DMS 273 treated with DMSO at 0.1 percent for 48 hours (cell line): ENCODE measurements at regions not wholly inside any gene's neighbourhood (a gene's known extent, or its start where the extent isn't known, plus 50 kb on each side); places are given as distances from the start of the nearest gene placed in this dataset.
A peak's percentile ranks its signal among the peaks of the same experiment; 100 is the strongest.

ENCODE experiments used
- DNase-seq: peaks from one replicate; lab custom pipeline; 2025; lab: John Stamatoyannopoulos, UW

DNA sequence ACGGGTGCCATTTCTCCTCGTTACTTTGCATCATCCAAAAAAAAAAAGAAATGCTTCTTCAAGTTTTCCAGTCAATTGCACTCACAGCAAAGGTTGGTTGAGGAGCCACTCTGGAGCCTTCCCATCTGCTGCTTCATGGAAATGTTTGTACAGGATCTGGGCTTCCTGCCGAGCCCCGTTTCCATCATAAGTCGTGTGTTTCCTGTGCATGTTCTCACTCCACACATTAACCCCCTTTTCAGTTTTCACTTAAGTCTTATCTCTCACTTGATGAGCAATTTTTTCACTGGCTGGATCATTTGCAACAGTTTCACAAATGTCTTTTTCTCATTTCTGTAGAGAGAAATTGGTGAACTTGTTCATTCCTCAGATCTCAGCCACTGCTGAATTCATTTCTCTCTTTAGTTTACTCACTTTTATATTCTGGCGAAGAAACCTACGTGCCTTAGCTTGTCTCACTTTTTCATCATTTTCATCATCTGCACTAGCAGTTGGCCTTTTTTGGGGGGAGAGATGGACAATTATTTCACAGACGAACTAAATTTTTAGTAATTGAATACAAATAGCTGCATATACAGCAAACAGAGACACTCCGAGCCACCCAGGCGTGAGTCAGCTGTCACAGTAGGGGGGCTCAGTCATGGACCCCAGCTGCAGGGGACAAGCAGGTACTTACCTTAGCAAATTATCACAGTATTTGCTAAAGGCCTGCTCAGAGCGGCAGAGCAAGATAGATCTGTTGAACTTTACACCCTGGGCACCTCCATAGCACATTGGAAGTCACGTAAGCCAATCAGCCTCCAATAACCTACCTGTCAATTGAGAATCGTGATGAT is 750.8 kb upstream of the ID2 start:
- peak; percentile 73 for DNase-seq

DNA sequence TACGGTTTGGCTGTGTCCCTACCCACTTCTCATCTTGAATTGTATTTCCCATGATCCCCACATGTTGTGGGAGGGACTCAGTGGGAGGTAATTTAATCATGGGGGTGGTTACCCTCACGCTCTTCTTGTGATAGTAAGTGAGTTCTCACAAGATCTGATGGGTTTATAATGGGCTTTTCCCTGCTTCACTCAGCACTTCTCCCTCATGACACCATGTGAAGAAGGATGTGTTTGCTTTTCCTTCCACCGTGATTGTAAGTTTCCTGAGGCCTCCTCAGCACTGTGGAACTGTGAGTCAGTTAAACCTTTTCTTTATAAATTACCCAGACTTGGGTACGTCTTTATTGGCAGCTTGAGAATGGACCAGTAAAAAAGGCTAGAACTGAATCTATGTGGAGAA is 750.0 kb upstream of the ID2 start:
- DNase-seq: no peak

DNA sequence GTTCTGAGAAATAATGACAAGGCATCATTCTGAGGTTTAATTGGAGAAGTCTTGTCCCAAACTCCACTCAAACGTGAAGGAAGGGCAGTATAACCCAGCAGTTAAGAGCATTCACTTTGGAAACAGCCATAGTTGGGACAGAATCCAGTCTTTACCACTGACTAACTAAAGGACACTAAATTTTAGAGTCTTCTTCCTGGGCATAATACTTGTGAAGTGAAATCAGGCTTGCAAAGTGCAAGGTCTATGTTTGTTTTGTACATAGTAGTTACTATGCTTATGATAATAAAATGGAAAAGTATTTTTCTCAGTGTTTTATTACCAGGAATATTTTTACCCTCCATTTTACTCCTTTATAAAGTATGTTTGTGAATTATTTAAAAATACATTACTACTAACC is 748.2 kb upstream of the ID2 start:
- no peak for DNase-seq

DNA sequence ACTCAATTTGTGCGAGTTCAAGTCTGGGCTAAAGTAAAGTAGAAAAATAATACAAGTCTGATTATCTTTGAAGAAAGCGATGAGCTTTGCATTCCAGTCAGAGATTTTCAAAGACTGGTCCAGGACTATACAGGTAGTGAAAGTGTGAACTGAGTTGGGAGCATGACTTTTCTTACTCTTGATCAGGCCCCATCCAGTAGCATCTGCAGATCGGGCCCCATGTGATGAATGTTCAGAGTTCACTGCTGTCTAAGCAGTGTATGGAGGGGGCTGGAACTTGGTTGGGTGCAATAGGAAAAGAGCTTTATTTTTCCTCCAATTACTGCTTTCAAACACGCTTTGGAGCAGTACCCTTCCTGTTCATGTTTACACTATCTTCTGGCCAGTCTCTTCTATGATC is 747.4 kb upstream of the ID2 start:
- DNase-seq: no peak

DNA sequence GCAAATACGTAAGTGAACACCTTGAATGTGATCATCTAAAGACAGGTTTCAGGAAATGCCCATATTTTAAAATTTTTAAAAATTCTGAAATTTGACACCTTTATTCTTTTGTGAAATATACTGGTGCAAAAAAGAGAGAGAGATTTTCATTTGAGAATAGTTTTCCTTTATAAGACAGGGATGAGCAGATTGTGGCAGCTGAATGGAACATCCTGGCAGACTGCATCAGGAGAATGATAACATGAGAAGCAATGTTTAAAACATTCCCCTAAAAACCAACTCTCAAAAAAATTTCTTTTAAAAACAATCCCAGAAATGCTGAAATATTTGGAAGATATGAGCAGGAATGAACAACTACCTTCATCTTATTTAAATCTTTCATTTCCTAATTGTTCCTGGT is 744.8 kb upstream of the ID2 start:
- no peak for DNase-seq

DNA sequence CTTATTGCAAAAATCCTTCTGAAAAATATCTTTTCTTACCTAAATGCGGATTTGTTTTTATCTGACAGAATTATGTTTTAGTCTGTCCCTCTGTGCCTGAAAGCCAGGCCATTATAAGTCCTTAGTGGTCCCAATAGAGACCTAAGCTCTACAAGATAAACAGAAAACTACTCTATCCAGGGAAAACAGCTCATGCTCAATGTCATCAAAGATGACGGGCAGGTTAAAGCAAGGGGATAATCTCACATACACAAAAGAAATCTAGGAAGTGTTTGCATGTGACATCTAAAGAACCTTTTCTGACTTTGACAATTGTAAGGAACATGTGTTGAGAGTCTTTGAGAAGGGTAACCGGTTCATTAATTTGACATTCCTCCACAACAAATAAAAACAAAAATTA is 741.1 kb upstream of the ID2 start:
- DNase-seq: no peak

DNA sequence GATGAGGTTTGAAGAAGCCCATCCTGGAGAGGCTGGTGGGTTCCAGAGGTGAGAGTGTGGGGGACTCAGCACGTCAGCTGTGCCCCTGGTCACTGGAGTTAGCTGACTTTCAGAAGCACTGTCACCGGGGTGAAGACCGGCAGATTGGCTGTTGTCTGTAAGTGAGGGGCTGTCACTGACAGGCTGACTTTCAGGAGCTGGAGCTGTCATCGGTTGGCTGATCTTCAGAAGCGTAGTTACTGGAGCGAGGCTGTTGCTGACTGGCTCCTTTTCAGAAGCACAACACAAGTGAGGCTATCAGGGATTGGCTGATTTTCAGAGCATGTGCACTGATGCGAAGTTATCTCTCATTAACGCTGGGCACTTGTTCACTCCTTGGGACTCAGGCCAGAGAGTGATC is 738.4 kb upstream of the ID2 start:
- no peak for DNase-seq

DNA sequence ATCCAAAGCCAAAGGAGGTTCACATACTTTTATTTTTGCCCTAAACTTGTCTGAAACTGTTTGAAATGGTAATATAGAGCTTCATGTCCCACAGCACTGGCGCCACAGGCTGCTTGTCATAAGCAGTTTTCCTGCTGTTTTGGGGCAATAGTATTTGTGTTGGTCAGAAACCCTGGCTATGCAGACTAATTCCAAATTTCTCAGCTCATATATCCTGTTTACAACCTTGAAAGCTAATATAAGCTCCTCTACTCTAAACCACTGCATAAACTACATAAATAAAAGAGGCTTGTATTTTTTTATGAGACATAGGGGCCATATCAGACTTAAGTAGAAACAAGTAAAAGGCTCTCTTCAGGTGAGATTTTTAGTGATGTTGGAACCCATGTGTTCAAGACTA is 736.8 kb upstream of the ID2 start:
- no peak for DNase-seq

DNA sequence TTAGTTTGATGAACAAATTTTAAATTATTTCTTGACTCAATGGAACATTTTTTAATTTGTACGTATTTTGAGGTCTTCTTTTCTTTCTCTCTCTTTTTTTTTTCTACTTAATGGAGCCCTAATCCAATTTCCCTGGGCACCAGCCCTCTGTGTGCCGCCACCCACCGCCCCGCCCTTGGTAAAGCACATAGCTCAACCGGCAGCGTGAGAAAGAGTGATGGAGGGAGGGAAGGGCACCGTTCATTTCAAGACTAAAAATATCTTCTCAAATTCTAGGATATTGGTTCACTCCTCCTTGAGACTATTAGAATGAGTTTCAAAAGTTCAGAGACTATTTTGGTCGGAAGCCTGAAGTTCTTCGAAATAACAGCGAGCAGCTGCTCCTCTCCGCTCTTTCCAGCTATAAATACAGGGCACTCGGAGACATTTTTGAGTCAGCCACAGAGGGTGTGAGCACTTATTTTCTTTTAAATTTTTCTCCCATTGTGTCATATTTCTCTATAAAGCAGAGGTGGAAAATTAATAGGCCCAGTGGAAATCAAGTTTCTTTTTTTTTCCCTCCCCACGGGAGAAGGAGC is 731.7 kb upstream of the ID2 start:
- no peak for DNase-seq

DNA sequence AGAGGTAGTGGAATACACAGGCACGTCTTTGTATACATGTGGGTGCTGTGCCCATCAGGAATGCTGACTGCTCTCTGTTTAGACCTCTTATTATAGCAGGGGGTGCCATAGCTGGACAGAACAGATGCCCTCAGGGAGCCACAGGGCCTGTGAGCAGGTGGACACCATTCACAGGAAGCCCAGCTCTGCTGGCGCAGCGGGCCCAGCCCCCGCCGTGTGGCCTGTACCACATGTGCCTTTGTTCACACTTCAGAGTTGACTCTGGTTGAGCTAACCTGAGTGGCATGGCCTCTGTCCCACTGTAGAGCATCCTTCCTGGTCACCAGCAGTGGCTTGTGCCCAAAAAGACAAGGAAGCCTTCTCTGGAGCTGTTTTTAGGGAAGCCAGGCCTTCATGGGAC is 730.9 kb upstream of the ID2 start:
- no peak for DNase-seq

DNA sequence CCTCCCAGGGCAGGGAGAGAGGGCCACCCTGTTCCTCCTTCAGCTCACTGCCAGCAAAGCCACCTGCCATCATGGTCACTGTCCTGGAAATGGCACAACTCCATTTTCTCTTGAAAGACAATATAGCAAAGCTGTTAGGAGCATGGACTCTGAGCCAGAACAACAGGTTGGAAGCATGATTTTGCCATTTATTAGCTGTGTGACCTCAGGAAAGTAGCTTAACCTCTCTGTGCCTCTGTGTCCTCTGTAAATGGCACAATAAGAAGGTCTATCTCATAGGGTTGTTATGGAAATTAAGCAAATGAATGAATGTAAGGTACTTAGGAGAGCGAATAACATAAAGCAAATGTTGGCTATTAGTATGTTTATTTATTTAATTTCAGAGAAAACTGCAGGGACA is 730.4 kb upstream of the ID2 start:
- no peak for DNase-seq

DNA sequence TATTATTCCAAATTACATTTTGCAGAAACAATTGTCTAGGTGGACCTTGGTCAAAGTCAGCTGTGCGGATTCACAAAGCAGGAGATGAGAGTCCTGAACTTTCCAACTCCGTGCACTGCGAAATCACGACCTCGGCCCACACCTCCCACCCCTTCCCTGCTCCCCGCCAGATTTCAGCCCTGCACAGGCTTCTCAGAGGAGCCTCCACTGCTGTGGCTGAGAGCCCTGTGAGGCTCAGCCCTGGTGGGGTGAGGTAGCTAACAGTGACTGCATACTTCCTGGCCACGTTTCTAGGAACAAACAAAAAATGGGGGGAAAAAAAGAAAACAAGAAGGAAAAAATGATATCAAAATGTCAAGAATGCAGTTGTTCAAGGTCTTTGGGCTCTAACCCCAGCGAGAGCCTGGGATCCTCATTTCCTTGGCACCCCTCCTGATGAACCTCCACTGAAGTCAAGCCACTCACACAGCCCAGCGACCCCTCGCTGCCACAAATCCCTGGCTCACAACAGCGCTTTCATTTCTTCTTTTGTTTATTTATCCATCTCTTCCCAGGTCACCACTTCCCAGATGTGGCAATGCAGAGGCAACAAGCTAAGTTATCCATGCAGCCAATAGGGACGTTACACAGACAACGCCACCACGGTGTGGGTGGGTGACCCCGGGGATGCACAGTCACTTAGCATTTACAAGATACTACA is 729.7 kb upstream of the ID2 start:
- no peak for DNase-seq

DNA sequence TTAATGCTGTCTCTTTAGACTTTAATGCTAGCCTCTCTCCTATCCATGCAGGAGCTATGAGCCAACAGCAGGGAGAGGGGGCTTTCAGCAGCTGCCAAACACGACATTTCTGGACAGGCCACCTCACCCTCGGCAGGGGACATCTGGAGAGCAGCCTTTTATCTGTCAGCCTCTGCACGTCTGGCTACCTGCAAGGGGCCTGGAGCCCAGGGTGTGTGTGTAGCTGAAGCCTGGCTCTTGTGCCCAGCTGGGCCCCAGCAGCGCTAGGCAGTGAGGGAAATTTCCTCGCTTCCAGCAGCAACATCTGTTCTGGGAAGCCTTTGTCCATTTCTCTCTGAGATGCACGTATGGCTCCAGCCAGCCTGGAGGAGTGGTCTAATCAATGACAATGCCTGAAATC is 728.7 kb upstream of the ID2 start:
- peak; percentile 19 for DNase-seq

DNA sequence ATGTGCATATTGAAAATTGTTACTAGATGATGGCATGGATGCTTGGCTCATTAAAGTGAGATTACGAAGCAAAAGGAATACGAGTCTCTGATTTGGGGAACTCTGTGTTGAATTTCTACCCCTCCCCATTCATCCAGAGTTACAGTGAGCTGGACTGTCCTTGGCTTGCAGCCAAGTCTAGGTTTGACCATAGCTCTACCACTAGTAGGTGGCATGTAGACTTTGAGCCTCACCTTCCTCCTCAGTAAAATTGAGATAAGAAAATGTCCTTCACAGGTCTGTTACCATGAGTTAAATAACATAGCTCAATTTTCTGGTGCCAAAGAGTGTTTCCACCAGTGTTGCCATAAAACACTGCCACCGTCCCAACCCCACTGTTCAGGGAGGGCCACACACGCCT is 727.6 kb upstream of the ID2 start:
- DNase-seq: no peak

DNA sequence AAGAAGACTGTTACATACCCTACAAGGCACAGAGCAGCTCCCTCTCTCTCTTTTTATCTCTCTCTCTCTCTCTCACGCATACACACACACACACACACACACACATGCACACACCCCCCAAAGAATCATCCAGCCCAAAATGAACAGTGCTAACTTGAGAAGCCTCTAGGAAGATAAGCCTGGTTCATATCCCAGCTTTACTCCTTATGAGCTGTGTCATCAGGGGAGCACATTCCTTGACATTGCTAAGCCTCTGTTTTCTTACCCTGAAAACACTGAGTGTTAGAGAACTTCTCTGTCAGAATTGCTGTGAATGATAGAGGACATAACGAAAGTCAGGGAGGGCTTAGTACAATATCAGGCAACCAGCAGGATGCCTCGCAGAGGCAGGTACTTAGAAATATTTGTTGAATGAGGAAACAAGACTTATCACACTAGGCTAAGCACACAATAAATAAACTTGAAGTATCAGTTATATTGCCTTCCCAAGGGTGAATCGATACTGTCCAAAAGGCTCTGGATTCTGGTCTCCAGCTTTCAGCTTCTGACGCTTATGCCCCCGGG is 725.6 kb upstream of the ID2 start:
- DNase-seq: no peak

DNA sequence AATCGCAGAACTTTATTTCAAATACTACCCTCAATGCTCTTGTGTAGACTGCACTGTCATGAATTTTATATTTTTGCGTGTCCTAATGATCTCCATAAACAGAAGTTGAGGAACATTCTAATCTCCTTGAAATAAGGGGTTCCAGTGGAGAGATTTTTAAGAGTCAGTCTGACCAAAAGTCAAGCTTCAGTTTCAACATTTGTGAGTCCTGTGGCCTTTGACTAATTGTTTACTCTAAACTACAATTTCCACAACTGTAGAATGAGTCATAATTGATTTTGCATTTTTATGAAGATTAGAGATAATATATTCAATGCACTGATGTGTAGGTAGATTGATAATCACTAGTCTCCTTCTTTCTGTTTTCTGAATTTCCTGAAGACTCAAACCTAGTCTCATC is 720.3 kb upstream of the ID2 start:
- DNase-seq: no peak

DNA sequence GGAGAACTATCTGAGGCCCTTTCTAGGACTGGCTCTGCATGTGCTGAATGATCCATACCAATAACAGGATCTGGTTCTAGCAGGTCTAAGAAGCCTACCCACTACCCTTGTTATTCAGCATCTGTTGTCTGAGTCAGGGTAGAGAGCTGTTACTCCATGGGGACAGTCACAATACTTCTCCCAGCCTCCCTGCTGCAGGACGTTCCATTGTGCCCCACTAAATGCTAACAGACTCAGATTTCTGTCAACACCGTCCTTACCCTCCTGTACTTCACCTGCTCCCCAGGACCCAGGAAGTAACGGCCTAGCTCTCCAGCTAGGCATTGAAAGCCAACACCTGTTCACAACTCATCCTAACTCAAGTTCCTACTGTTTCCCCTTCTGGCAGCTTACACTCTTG is 719.7 kb upstream of the ID2 start:
- DNase-seq: no peak

DNA sequence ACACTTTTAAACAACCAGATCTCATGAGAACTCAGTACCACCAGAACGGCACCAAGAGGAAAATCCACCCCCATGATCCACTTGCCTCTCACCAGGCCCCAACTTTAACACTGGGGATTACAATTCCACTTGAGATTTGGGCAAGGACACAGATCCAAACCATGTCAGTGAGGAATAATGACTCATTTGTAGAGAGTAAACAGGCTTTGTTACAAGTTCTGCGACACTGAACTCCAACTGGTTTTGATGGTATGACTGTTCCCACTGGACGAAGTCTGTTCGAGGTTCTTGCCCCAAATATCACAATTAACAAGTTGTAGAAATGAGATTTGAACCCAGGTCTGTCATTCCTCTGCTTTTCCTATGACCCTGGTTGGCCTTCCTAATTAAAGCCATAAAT is 718.1 kb upstream of the ID2 start:
- no peak for DNase-seq

DNA sequence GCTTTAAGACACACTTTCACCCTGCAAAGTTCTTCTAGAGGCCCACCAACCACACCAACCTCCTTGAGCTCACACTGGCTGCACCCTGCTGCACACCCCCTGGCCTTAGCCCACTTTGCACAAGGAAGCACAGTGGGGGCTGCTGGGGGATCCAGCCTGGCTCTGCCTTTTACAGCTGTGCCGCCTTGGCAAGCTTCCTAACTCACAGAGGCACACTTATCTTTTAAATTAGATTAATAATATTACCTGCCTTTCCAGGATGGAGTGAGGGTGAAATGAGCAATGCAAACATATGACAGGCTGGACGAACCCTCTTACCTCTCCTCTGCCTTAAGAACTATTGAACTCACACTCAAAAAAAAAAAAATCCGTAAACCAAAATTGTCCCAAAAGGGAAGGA is 715.8 kb upstream of the ID2 start:
- no peak for DNase-seq

DNA sequence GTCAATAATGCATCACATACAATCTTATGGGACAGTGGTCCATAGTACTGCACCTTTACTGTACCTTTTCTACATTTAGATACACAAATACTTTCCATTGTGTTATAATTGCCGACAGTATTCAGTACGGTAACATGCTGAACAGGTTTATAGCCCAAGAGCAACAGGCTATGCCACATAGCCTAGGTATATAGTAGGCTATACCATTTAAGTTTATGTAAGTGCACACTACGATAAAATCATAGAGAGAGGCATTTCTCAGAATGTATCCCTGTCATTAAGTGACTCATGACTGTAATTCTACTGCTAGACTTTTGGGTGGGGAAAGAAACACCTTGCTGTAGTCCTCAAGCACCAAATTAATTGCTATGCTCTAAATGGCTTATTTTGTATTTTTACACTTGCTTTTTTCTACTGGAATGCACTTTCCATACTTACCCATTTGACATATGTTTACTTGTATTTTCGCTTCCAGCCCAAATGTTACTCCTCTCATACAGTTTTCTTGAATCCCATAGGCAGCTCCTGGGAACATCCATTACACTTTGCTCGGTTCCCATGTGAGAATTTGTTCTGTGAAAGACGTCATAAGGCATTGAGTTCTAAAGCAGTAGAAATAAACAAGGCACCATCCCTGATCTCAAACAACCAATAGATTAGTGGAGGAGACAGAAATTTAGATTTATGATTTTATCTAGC is 714.0 kb upstream of the ID2 start:
- no peak for DNase-seq

DNA sequence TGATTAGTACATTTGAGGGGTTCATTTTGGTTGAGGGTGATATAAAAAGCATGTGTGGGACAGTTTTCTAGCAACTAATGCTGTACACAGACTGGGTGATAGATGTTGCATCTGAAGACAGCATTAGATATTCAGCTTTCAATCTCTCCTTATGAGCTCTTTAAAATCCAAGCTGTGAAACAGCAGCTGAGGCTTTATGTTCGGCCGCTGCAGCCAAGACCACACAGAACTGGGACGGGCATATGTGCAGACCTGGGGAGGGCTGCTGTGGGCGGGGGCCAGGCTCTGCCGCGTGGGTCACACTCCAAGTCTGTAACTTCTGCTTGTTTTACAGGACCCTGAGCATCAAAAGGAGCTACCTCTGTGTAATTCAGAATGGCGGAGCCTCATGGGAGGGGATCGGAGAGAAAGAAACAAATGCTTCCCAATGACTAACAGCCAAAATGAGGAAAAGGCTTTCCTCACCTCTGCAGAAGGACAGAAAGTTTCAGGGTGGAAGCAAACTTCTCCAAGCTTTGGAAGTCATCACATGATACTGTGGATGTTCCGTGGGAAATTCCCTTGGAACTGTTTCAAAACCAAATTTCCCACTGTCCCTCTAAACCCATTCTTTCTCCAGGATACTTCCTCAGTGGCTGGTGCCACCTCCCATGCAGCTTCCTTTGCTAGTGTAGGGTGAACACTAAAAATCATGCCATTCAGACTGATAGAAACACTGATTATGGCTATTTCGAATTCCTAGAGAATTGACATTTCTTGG is 711.9 kb upstream of the ID2 start:
- DNase-seq: no peak

DNA sequence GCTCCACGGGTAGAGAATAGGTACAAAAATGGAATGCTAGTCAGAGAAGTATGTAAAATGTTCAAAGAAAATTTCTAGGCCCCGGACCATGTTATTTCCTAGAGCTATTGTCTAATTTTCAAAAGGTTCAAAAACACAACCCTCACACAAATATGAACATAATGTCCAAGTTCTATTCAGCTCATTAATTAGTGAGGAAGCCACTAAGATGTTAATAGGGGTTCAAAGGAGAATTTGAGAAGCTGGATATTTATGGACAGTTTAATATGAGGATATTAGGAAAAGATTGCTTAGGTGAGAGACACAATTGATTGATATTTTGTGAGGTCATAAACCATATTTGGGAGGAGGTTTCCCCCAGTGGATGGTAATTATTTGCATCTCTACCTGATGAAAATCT is 710.6 kb upstream of the ID2 start:
- DNase-seq: no peak
